Omental fat pad (tissue), 3 donors: ENCODE measurements at regions not wholly inside any gene's neighbourhood (a gene's known extent, or its start where the extent isn't known, plus 50 kb on each side); places are given as distances from the start of the nearest gene placed in this dataset.

ENCODE experiments used
- ATAC-seq: fragments of 150-250 bp; one replicate; pipeline ENCODE4 v1.9.1; 2016; ENCODE audit warnings: mild to moderate bottlenecking, moderate library complexity; ENCODE audit not compliant: low FRiP score
- DNase-seq: peaks from one replicate; pipeline ENCODE4 v3.0.0-alpha.2; 2019; ENCODE audit warnings: low spot score
- CTCF ChIP-seq, 3 donors: fragments of 450-650 bp; IDR thresholded peaks; one replicate each; pipeline ENCODE4 v1.5.1; 2016 to 2017; ENCODE audit warnings: antibody characterized with exemption in 3 of 3, mild to moderate bottlenecking in 3 of 3, moderate library complexity in 2 of 3

DNA sequence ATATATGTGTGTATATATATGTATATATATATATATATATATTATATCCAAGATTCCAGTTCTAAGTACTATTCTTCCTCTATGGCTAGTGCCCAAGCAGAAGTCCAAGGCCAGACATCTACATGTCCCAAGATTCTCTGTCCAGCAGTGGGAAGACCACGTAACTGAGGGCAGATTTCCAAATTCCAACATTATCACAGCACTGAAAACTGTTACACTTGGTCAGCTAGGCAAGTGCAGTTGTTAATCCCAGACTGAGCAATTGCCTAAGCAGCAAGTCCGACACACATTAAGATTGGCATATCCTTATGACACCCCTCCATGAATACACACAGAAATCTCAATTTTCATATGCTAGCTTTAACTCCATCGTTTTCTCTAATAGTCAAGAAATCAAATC is 1148.5 kb downstream of the IGSF11 start:
- no peak for DNase-seq
- ATAC-seq = no peak
- no peak for TF ChIP-seq CTCF (IDR thresholded peaks at IDR 0.05)

- ATAC-seq (no peak), DNase-seq (no peak)
- TF ChIP-seq CTCF (IDR thresholded peaks at IDR 0.05) = no peak
Measured at GRCh38 chr3:117887031-117887430, 1147.6 kb downstream of the IGSF11 start.

DNA sequence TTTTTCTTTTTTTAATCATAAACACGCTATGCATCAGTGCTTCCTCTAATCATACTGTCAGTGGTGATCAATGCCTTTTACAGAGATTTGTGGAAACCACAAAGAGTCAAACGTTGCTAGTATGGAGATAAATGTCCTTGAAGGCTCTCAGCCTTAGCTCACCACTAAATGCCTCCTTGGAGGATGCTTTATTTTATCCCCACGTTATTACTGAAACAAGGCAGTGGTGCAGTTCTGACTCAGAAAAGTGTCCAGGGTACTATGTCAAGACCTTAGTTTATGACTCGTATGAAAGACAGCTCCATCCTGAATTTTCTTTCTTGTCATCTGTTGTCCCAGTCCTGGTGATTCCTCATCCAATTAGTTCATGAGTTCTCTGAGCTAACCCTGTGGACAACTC is 1146.7 kb downstream of the IGSF11 start:
- ATAC-seq (no peak), DNase-seq (no peak)
- no peak for TF ChIP-seq CTCF (IDR thresholded peaks at IDR 0.05)

- DNase-seq = no peak
- no peak for TF ChIP-seq CTCF (IDR thresholded peaks at IDR 0.05)
- peak; percentile 90 for ATAC-seq
Measured at GRCh38 chr3:117892431-117892841, 1142.2 kb downstream of the IGSF11 start.

- DNase-seq = no peak
- ATAC-seq = no peak
- TF ChIP-seq CTCF (IDR thresholded peaks at IDR 0.05) = no peak
Measured at GRCh38 chr3:117893001-117893400, 1141.6 kb downstream of the IGSF11 start.

DNA sequence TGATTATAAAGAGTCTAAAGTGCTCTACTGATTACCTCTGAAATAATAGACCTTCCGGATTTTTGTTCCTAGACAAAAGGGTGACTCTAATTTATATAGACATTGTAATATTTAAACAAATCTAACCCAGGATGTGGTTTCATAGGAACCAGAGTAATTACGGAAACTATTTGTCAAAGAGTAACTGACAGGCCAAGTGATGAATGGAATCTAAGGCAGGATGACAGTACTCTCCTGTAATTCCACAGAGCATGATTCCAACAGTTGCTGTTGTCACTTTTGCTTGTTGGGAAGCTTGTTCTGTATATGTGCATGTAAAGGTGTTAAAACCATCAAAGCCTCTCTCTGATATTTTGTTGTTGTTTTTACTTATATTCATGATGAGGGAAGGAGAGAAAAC is 1141.0 kb downstream of the IGSF11 start:
- DNase-seq (no peak), ATAC-seq (no peak)
- no peak for TF ChIP-seq CTCF (IDR thresholded peaks at IDR 0.05)

- ATAC-seq (no peak), DNase-seq (no peak)
- TF ChIP-seq CTCF (IDR thresholded peaks at IDR 0.05) = no peak
Measured at GRCh38 chr3:117898722-117899522, 1135.7 kb downstream of the IGSF11 start.
